Endodermal cell (in vitro differentiated cells): ENCODE measurements at regions not wholly inside any gene's neighbourhood (a gene's known extent, or its start where the extent isn't known, plus 50 kb on each side); places are given as distances from the start of the nearest gene placed in this dataset.
A peak's percentile ranks its signal among the peaks of the same experiment; 100 is the strongest.

Experiments
- DNase-seq: peaks from one replicate; pipeline ENCODE4 v3.0.0-alpha.2; 2017
- H3K27ac ChIP-seq: 2 replicates; pipeline ENCODE4 v1.5.1; 2013; ENCODE audit warnings: mild to moderate bottlenecking, low read depth, low read length, moderate library complexity
- H3K27me3 ChIP-seq: 2 replicates; pipeline ENCODE4 v1.6.1; 2013; ENCODE audit warnings: mild to moderate bottlenecking, low read length, moderate library complexity; ENCODE audit not compliant: insufficient read depth, control insufficient read depth, poor library complexity, severe bottlenecking
- H3K36me3 ChIP-seq: 2 replicates; pipeline ENCODE4 v1.7.0; 2013; ENCODE audit warnings: mild to moderate bottlenecking, low read length, moderate library complexity; ENCODE audit not compliant: control insufficient read depth, insufficient read depth
- H3K4me1 ChIP-seq: one replicate; pipeline ENCODE4 v1.7.0; 2013; ENCODE audit warnings: low read length; ENCODE audit not compliant: control insufficient read depth, insufficient read depth
- H3K4me3 ChIP-seq: 2 replicates; pipeline ENCODE4 v1.5.1; 2013; ENCODE audit warnings: mild to moderate bottlenecking, low read length, moderate library complexity
- H3K9ac ChIP-seq: 2 replicates; pipeline ENCODE4 v1.6.1; 2013; ENCODE audit warnings: mild to moderate bottlenecking, low read length, moderate library complexity; ENCODE audit not compliant: poor library complexity, severe bottlenecking; ENCODE audit errors: extremely low read depth
- H3K9me3 ChIP-seq: 2 replicates; pipeline ENCODE4 v1.6.1; 2013; ENCODE audit warnings: mild to moderate bottlenecking, low read length, moderate library complexity; ENCODE audit not compliant: control insufficient read depth
- H3K27ac Mint-ChIP-seq: 2 replicates; pipeline ENCODE4 v1.8.0; 2020; ENCODE audit warnings: mixed read lengths
- H3K27me3 Mint-ChIP-seq: 2 replicates; pipeline ENCODE4 v1.8.0; 2021; ENCODE audit warnings: mild to moderate bottlenecking, mixed read lengths; ENCODE audit not compliant: insufficient read depth
- H3K36me3 Mint-ChIP-seq: 2 replicates; pipeline ENCODE4 v1.8.0; 2020; ENCODE audit warnings: low read depth, mixed read lengths
- H3K4me1 Mint-ChIP-seq: 2 replicates; pipeline ENCODE4 v1.8.0; 2020; ENCODE audit warnings: mixed read lengths
- H3K4me3 Mint-ChIP-seq: 2 replicates; pipeline ENCODE4 v1.8.0; 2020; ENCODE audit warnings: mild to moderate bottlenecking, moderate library complexity, mixed read lengths
- H3K9me3 Mint-ChIP-seq: 2 replicates; pipeline ENCODE4 v1.8.0; 2020; ENCODE audit warnings: mild to moderate bottlenecking, mixed read lengths
- WGBS, 2 experiments: methylation state at CpG; one replicate each; pipeline versions ENCODE4 v1.1.5 to v1.1.7; 2013; ENCODE audit warnings: missing lambda C conversion rate in 2 of 2, mixed read lengths in 1 of 2; ENCODE audit not compliant: insufficient coverage in 1 of 2, insufficient read length in 1 of 2; 5-methylcytosine and 5-hydroxymethylcytosine counted together
- TF ChIP-seq, protein P1 (sequence below): fragments of 200-600 bp; sonication (generic); conservative IDR thresholded peaks from 2 replicates; pipeline ENCODE4 v1.5.0; 2021; ENCODE audit warnings: antibody characterized with exemption, mild to moderate bottlenecking

DNA sequence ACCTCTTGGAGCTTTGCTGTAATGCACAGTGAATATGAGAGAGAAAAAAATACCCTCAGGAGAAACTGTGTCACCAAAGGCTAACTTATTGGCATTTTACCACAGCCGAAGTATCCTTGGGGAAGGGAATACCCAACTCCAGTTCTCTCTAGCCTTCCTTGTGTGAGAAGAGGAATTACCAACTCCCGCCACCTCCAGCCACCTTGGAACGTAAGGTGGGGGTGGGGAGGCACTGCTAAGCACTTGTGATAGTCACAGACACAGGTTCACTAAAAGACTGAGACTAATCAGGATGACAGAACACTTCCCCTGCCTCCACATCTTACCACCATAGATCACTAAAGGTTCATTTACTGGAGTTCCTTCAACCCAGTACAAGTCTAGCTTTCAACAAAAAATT is 102.0 kb upstream of the ADAMTS19 start:
- Mint-ChIP-seq H3K27ac (no peak overlapping the region), H3K36me3 (no peaks in the 10 kb centered on the region), H3K27me3 (no peaks in the 10 kb centered on the region), H3K4me1 (peaks cover 7% of the 10 kb centered on the region), H3K4me3 (no peak overlapping the region), H3K9me3 (no peaks in the 10 kb centered on the region)
- Histone ChIP-seq H3K4me3 (no peak overlapping the region), H3K36me3 (no peaks in the 10 kb centered on the region), H3K27ac (no peak overlapping the region), H3K9ac (no peak overlapping the region), H3K27me3 (no peaks in the 10 kb centered on the region), H3K4me1 (no peaks in the 10 kb centered on the region), H3K9me3 (no peaks in the 10 kb centered on the region)
- TF ChIP-seq, protein P1, sequence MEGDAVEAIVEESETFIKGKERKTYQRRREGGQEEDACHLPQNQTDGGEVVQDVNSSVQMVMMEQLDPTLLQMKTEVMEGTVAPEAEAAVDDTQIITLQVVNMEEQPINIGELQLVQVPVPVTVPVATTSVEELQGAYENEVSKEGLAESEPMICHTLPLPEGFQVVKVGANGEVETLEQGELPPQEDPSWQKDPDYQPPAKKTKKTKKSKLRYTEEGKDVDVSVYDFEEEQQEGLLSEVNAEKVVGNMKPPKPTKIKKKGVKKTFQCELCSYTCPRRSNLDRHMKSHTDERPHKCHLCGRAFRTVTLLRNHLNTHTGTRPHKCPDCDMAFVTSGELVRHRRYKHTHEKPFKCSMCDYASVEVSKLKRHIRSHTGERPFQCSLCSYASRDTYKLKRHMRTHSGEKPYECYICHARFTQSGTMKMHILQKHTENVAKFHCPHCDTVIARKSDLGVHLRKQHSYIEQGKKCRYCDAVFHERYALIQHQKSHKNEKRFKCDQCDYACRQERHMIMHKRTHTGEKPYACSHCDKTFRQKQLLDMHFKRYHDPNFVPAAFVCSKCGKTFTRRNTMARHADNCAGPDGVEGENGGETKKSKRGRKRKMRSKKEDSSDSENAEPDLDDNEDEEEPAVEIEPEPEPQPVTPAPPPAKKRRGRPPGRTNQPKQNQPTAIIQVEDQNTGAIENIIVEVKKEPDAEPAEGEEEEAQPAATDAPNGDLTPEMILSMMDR = no peak
- peak; percentile 66 for DNase-seq
- WGBS, 2 experiments = 87% methylated on average over 3 of the region's 3 CpGs; no CpG with 5 or more reads in 1 of the 2 experiments

DNA sequence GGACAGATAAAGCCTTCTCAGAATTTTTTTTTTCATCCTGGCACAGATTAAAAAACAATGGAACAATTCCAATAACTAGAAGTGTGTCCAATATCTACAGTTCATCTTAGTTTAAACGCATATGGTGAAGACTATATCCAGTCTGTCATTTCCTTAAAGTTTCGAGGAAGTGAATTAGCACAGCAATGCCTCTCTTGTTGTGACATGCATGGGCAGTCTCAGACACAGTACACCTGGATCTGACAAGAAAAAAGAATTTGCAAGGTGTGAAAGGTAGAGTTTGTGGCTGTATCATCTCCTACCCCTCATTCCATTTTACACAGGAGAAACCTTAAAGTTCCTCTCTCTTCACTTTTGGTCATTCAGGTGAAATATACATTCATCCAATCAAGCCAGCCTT is 100.6 kb upstream of the ADAMTS19 start:
- Mint-ChIP-seq H3K9me3 (no peaks in the 10 kb centered on the region), H3K27ac (no peak overlapping the region), H3K4me3 (no peak overlapping the region), H3K36me3 (no peaks in the 10 kb centered on the region), H3K27me3 (no peaks in the 10 kb centered on the region), H3K4me1 (peaks cover 7% of the 10 kb centered on the region)
- WGBS, 2 experiments = 83 to 86% methylated on average over 1 to 2 of the region's 2 CpGs
- no peak for DNase-seq
- TF ChIP-seq, protein P1 = no peak
- no peak overlapping the region for H3K27ac ChIP-seq
- H3K27me3 ChIP-seq = no peaks in the 10 kb centered on the region
- H3K9ac ChIP-seq = no peak overlapping the region
- no peaks in the 10 kb centered on the region for H3K36me3 ChIP-seq
- no peak overlapping the region for H3K4me3 ChIP-seq
- H3K9me3 ChIP-seq = no peaks in the 10 kb centered on the region
- no peaks in the 10 kb centered on the region for H3K4me1 ChIP-seq

DNA sequence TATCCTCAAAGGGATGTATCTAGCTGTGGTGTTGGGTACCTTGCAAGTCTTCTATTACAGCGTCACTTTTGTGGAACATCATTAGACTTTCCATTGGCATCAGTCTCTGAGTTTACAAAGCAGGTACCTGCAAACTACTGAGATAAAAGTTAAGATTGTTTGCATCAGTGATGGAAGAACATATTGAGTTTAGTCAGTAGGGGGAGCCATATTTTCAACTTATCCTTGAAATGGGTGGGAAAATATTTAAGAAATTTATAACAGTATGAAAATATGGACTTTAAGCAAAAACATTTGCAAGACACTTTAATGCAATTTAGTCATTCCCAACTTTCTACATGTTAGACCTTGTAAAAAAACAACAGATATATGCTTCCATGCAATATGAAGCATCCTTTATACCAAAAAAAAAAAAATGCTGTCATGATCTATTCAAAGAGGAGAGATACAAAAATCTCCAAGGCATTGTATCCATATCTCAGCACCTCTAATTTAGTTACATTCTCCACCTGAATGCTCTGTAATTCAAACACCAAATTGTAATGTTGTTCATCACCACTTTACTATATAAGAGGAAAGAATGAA is 98.6 kb upstream of the ADAMTS19 start:
- H3K4me3 Mint-ChIP-seq = no peak overlapping the region
- H3K4me1 Mint-ChIP-seq = peaks cover 7% of the 10 kb centered on the region
- no peak for DNase-seq
- no peak overlapping the region for H3K4me3 ChIP-seq
- H3K9me3 ChIP-seq = no peaks in the 10 kb centered on the region
- no peaks in the 10 kb centered on the region for H3K36me3 Mint-ChIP-seq
- no peaks in the 10 kb centered on the region for H3K36me3 ChIP-seq
- H3K27me3 Mint-ChIP-seq = no peaks in the 10 kb centered on the region
- H3K9me3 Mint-ChIP-seq = peaks cover 8% of the 10 kb centered on the region
- H3K9ac ChIP-seq = no peak overlapping the region
- TF ChIP-seq, protein P1 = peak; percentile 80
- H3K27ac Mint-ChIP-seq = no peak overlapping the region
- no peak overlapping the region for H3K27ac ChIP-seq
- no peaks in the 10 kb centered on the region for H3K27me3 ChIP-seq
- no peaks in the 10 kb centered on the region for H3K4me1 ChIP-seq
- WGBS, 2 experiments = 14 to 32% methylated on average over 1 of the region's 1 CpG
